K562 (cell line): ENCODE measurements at regions not wholly inside any gene's neighbourhood (a gene's known extent, or its start where the extent isn't known, plus 50 kb on each side); places are given as distances from the start of the nearest gene placed in this dataset.

Experiments used
- ATAC-seq: fragments of 200-7000 bp; cut with Tn5 transposase; 3 replicates; pipeline ENCODE4 v1.9.1; 2020; ENCODE audit warnings: moderate library complexity
- BruUV-seq: library from RNA; stranded (reverse); fragments of 400-500 nt; replicated peaks from 2 replicates; lab custom pipeline; 2021; lab: Mats Ljungman, UMichigan
- CTCF ChIA-PET: fragments of 300-600 bp; formaldehyde crosslinking; extraction: SDS; loops from one replicate; lab custom pipeline; 2021; ENCODE audit warnings: low intra/inter-chr PET ratio; lab: Yijun Ruan, JAX
- POLR2A ChIA-PET: fragments of 300-600, 350-650 bp; sonication (Branson Sonifier 250); formaldehyde crosslinking; extraction: SDS; loops from one replicate; lab custom pipeline; 2021; ENCODE audit warnings: antibody characterized with exemption, inconsistent platforms; lab: Yijun Ruan, JAX
- DNase-seq, 4 experiments: peaks; one replicate each; pipeline versions ENCODE4 v3.0.0 to v3.0.0-alpha.2; 2011 to 2018; ENCODE audit warnings: low spot score in 3 of 4, mixed read lengths in 3 of 4; ENCODE audit errors: extremely low read depth in 1 of 4
- FAIRE-seq: peaks from 2 replicates; lab custom pipeline; 2011; peaks lifted over from hg19 to GRCh38; lab: Jason Lieb, UNC
- H2AFZ ChIP-seq: 2 replicates; pipeline ENCODE4 v1.6.0; 2011; ENCODE audit warnings: low read depth, low read length, control low read depth, inconsistent platforms
- H3K27ac ChIP-seq: fragments of 200-600 bp; 3 replicates; pipeline ENCODE4 v1.8.0; 2011; ENCODE audit warnings: low read depth, mild to moderate bottlenecking, control low read depth, inconsistent platforms, low read length, moderate library complexity, mixed read lengths; ENCODE audit errors: extremely low read depth
- H3K27me3 ChIP-seq, 2 experiments: fragments of 300-600 bp in 1 of 2; 2 replicates in 1 of 2; 3 replicates in 1 of 2; pipeline versions ENCODE4 v1.6.0 to v1.8.0; 2011; ENCODE audit warnings: inconsistent platforms in 2 of 2, low read length in 2 of 2, mild to moderate bottlenecking in 1 of 2, mixed read lengths in 1 of 2, moderate library complexity in 1 of 2; ENCODE audit not compliant: control insufficient read depth in 2 of 2, insufficient read depth in 2 of 2
- H3K36me3 ChIP-seq: fragments of 300-600 bp; 3 replicates; pipeline ENCODE4 v1.8.0; 2011; ENCODE audit warnings: mild to moderate bottlenecking, low read length, inconsistent platforms; ENCODE audit not compliant: control insufficient read depth, insufficient read depth
- H3K4me1 ChIP-seq, 2 experiments: fragments of 200-600 bp in 1 of 2; replicated peaks in 1 of 2; 2 replicates in 1 of 2; 3 replicates in 1 of 2; pipeline versions ENCODE4 v1.5.1 to v1.8.0; 2011; ENCODE audit warnings: inconsistent platforms in 2 of 2, low read length in 2 of 2, mild to moderate bottlenecking in 1 of 2, mixed read lengths in 1 of 2, moderate library complexity in 1 of 2; ENCODE audit not compliant: control insufficient read depth in 2 of 2, insufficient read depth in 2 of 2
- H3K4me2 ChIP-seq: 2 replicates; pipeline ENCODE4 v1.6.1; 2011; ENCODE audit warnings: low read length, control low read depth, inconsistent platforms, mixed read lengths; ENCODE audit not compliant: insufficient read depth
- H3K4me3 ChIP-seq: fragments of 200-600 bp; sonication (generic), shearing (Covaris generic); 2 replicates; pipeline ENCODE4 v1.5.1; 2016; ENCODE audit warnings: control low read depth, inconsistent platforms
- H3K79me2 ChIP-seq: fragments of 200-600 bp; 3 replicates; pipeline ENCODE4 v1.8.0; 2011; ENCODE audit warnings: low read length, inconsistent platforms; ENCODE audit not compliant: control insufficient read depth, insufficient read depth
- H3K9ac ChIP-seq, 2 experiments: 2 replicates each; pipeline versions ENCODE4 v1.6.0 to v1.6.1; 2011; ENCODE audit warnings: low read depth in 2 of 2, low read length in 2 of 2, control low read depth in 1 of 2, inconsistent platforms in 1 of 2, mild to moderate bottlenecking in 1 of 2, mixed read lengths in 1 of 2; ENCODE audit not compliant: insufficient read depth in 1 of 2
- H3K9me1 ChIP-seq: one replicate; pipeline ENCODE4 v1.6.0; 2011; ENCODE audit warnings: inconsistent platforms, mild to moderate bottlenecking, low read length, moderate library complexity; ENCODE audit not compliant: control insufficient read depth, insufficient read depth
- H3K9me3 ChIP-seq: replicated peaks from 2 replicates; pipeline ENCODE4 v1.5.1; 2011; ENCODE audit warnings: low read depth, low read length, inconsistent platforms; ENCODE audit not compliant: control insufficient read depth, insufficient read depth
- H4K20me1 ChIP-seq: replicated peaks from 2 replicates; pipeline ENCODE4 v1.6.1; 2011; ENCODE audit warnings: low read length, inconsistent platforms, mixed read lengths; ENCODE audit not compliant: control insufficient read depth, insufficient read depth
- DEAF1 ChIP-seq: fragments of 450-650 bp; formaldehyde crosslinking; IDR thresholded peaks from 2 replicates; pipeline ENCODE4 v1.4.0; 2020; ENCODE audit warnings: mild to moderate bottlenecking, moderate library complexity
- FOXO4 ChIP-seq: fragments of 450-650 bp; formaldehyde crosslinking; IDR thresholded peaks from 2 replicates; pipeline ENCODE4 v1.4.0; 2020; ENCODE audit warnings: mild to moderate bottlenecking, moderate library complexity
- MED1 ChIP-seq: sonication (generic); formaldehyde crosslinking; IDR thresholded peaks from 2 replicates; pipeline ENCODE4 v1.8.1; 2023; ENCODE audit warnings: missing genetic modification reagents, borderline replicate concordance
- MTF1 ChIP-seq: fragments of 250-450 bp; sonication (Bioruptor Pico); IDR thresholded peaks from 2 replicates; pipeline ENCODE4 v1.9.0; 2021; ENCODE audit warnings: moderate library complexity, mild to moderate bottlenecking, inconsistent platforms, borderline replicate concordance
- PHTF2 ChIP-seq: fragments of 250-450 bp; sonication (Bioruptor Pico); IDR thresholded peaks from 2 replicates; pipeline ENCODE4 v1.5.0; 2021; ENCODE audit warnings: mild to moderate bottlenecking
- SMARCC2 ChIP-seq: fragments of 450-650 bp; IDR thresholded peaks from 2 replicates; pipeline ENCODE4 v1.6.1; 2017; ENCODE audit warnings: antibody characterized with exemption, moderate library complexity, mild to moderate bottlenecking, low read depth
- SRSF7 ChIP-seq: fragments of 200-400 bp; formaldehyde crosslinking; optimal IDR thresholded peaks from 2 replicates; pipeline ENCODE3; 2017; ENCODE audit warnings: mild to moderate bottlenecking, low read depth, low read length
- STAT6 ChIP-seq: sonication (generic); formaldehyde crosslinking; IDR thresholded peaks from 2 replicates; pipeline ENCODE4 v1.8.1; 2023; ENCODE audit warnings: mild to moderate bottlenecking, missing genetic modification reagents
- TCF3 ChIP-seq: sonication (generic); formaldehyde crosslinking; IDR thresholded peaks from 2 replicates; pipeline ENCODE4 v1.4.0; 2020; ENCODE audit warnings: mild to moderate bottlenecking, missing genetic modification reagents
- ZNF184 ChIP-seq: sonication (generic); formaldehyde crosslinking; IDR thresholded peaks from 2 replicates; pipeline ENCODE4 v1.5.0; 2020; ENCODE audit warnings: missing genetic modification reagents
- ZNF24 ChIP-seq: fragments of 450-650 bp; IDR thresholded peaks from 2 replicates; pipeline ENCODE4 v1.6.1; 2016
- ZNF316 ChIP-seq: fragments of 450-650 bp; IDR thresholded peaks from 2 replicates; pipeline ENCODE4 v1.6.1; 2016
- ZNF695 ChIP-seq: fragments of 450-650 bp; formaldehyde crosslinking; IDR thresholded peaks from 2 replicates; pipeline ENCODE4 v1.4.0; 2020; ENCODE audit warnings: mild to moderate bottlenecking, moderate library complexity
- ZNF830 ChIP-seq: fragments of 250-450 bp; sonication (Bioruptor Pico); IDR thresholded peaks from 2 replicates; pipeline ENCODE4 v1.5.0; 2021; ENCODE audit warnings: mild to moderate bottlenecking
- WGBS: fragments of 100-300 bp; shearing (Covaris generic); methylation state at CpG from one replicate; pipeline ENCODE4 v1.1.6; 2016; ENCODE audit warnings: low coverage, mixed read lengths; ENCODE audit not compliant: insufficient coverage; ENCODE audit errors: missing lambda C conversion rate; 5-methylcytosine and 5-hydroxymethylcytosine counted together
- in situ Hi-C: fragments of 300-500 bp; cut with MboI; formaldehyde crosslinking; loops from 4 replicates; pipeline ENCODE4 v1.15.0; 2018; ENCODE audit warnings: inconsistent platforms, mixed read lengths
- intact Hi-C: fragments of 100-400 bp; cut with micrococcal nuclease; formaldehyde crosslinking; loops from 2 replicates; pipeline ENCODE4 v1.14.2; 2022
- TF ChIP-seq, protein P1 (sequence below): sonication (generic); formaldehyde crosslinking; IDR thresholded peaks from 2 replicates; pipeline ENCODE4 v1.8.0; 2022; ENCODE audit warnings: mild to moderate bottlenecking, missing genetic modification reagents, borderline replicate concordance

- intact Hi-C loops: no loop called here
- no peak for TF ChIP-seq SMARCC2
- TF ChIP-seq ZNF24: no peak
- TF ChIP-seq SRSF7: no peak
- TF ChIP-seq ZNF830 (CRISPR knock-in tag): no peak
- TF ChIP-seq ZNF184 (CRISPR knock-in tag): no peak
- no peak for TF ChIP-seq ZNF695 (CRISPR knock-in tag)
- no peak for TF ChIP-seq DEAF1 (CRISPR knock-in tag)
- TF ChIP-seq TCF3 (CRISPR knock-in tag): no peak
- TF ChIP-seq, protein P1, sequence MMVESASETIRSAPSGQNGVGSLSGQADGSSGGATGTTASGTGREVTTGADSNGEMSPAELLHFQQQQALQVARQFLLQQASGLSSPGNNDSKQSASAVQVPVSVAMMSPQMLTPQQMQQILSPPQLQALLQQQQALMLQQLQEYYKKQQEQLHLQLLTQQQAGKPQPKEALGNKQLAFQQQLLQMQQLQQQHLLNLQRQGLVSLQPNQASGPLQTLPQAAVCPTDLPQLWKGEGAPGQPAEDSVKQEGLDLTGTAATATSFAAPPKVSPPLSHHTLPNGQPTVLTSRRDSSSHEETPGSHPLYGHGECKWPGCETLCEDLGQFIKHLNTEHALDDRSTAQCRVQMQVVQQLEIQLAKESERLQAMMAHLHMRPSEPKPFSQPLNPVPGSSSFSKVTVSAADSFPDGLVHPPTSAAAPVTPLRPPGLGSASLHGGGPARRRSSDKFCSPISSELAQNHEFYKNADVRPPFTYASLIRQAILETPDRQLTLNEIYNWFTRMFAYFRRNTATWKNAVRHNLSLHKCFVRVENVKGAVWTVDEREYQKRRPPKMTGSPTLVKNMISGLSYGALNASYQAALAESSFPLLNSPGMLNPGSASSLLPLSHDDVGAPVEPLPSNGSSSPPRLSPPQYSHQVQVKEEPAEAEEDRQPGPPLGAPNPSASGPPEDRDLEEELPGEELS (CRISPR knock-in tag): no peak
- no peak for TF ChIP-seq MTF1
- TF ChIP-seq MED1 (CRISPR knock-in tag): no peak
- no peak for TF ChIP-seq FOXO4 (CRISPR knock-in tag)
- no peak for TF ChIP-seq STAT6 (CRISPR knock-in tag)
- TF ChIP-seq ZNF316: no peak
- TF ChIP-seq PHTF2 (CRISPR knock-in tag): no peak
- FAIRE-seq: no peak
- Histone ChIP-seq H2AFZ (no peak overlapping the region), H3K4me2 (no peak overlapping the region), H3K79me2 (no peaks in the 10 kb centered on the region), H3K36me3 (no peaks in the 10 kb centered on the region), H4K20me1 (no peaks in the 10 kb centered on the region), H3K9me3 (no peaks in the 10 kb centered on the region), H3K9ac (no peak overlapping the region), H3K4me3 (no peak overlapping the region), H3K27ac (no peak overlapping the region), H3K4me1 (no peaks in the 10 kb centered on the region), H3K9me1 (no peaks in the 10 kb centered on the region), H3K27me3 (no peaks in the 10 kb centered on the region)
- CTCF ChIA-PET: no interaction called here
- BruUV-seq: no TSS peak
- POLR2A ChIA-PET: no interaction called here
- in situ Hi-C loops: no loop called here
- WGBS: 0% methylated on average over 3 of the region's 3 CpGs
- no peak for DNase-seq
- no peak for ATAC-seq
These were observed 529.6 kb downstream of the PSAT1 start for GRCh38 chr9:78826527-78826926.
